Prostate gland (tissue), 2 donors: ENCODE measurements at regions not wholly inside any gene's neighbourhood (a gene's known extent, or its start where the extent isn't known, plus 50 kb on each side); places are given as distances from the start of the nearest gene placed in this dataset.

Source experiments
- CTCF ChIP-seq, 4 experiments: fragments of 200-600 bp in 2 of 4; fragments of 450-650 bp in 2 of 4; sonication (generic) in 2 of 4; IDR thresholded peaks; 1 replicate in 3 of 4; 2 replicates in 1 of 4; pipeline ENCODE4 v1.5.1; 2016 to 2019; ENCODE audit warnings: antibody characterized with exemption in 4 of 4, mild to moderate bottlenecking in 2 of 4, moderate library complexity in 2 of 4
- POLR2A ChIP-seq: fragments of 450-650 bp; IDR thresholded peaks from one replicate; pipeline ENCODE4 v1.6.1; 2016; ENCODE audit warnings: antibody characterized with exemption, mild to moderate bottlenecking
- POLR2AphosphoS5 ChIP-seq: sonication (generic); formaldehyde crosslinking; IDR thresholded peaks from one replicate; pipeline ENCODE4 v1.6.1; 2017; ENCODE audit warnings: antibody characterized with exemption

- TF ChIP-seq CTCF (IDR thresholded peaks at IDR 0.05): no peak
- no peak for TF ChIP-seq POLR2AphosphoS5
- no peak for TF ChIP-seq POLR2A
Measured at GRCh38 chr11:97149741-97150140, 759.9 kb downstream of the JRKL start.
